Astrocyte of the cerebellum (primary cell): ENCODE measurements at regions not wholly inside any gene's neighbourhood (a gene's known extent, or its start where the extent isn't known, plus 50 kb on each side); places are given as distances from the start of the nearest gene placed in this dataset.

Experiments
- DNase-seq: peaks from one replicate; pipeline ENCODE4 v3.0.0-alpha.2; 2011; ENCODE audit warnings: low read depth
- H3K4me3 ChIP-seq: 2 replicates; pipeline ENCODE4 v1.5.1; 2011; ENCODE audit warnings: mild to moderate bottlenecking, low read depth, low read length, moderate library complexity
- CTCF ChIP-seq: IDR thresholded peaks from 2 replicates; pipeline ENCODE4 v1.5.1; 2012; ENCODE audit warnings: low read length, low read depth, moderate library complexity, mild to moderate bottlenecking; ENCODE audit errors: missing control alignments
- in situ Hi-C: cut with HindIII; loops from 2 replicates; pipeline ENCODE4 v1.10.0; 2017; ENCODE audit warnings: low sequenced_read_pairs

- TF ChIP-seq CTCF = no peak
- H3K4me3 ChIP-seq = no peak overlapping the region
- no peak for DNase-seq
- in situ Hi-C loops = no loop called here
These were observed 634.4 kb downstream of the LRFN5 start for GRCh38 chr14:42241101-42241500.

GRCh38 chr14:42229976-42230375 is 623.3 kb downstream of the LRFN5 start:
- in situ Hi-C loops = no loop called here
- no peak for TF ChIP-seq CTCF
- DNase-seq = no peak
- H3K4me3 ChIP-seq = no peak overlapping the region

- in situ Hi-C loops = no loop called here
- DNase-seq = no peak
- TF ChIP-seq CTCF = no peak
- no peak overlapping the region for H3K4me3 ChIP-seq
These were observed 622.6 kb downstream of the LRFN5 start for GRCh38 chr14:42229294-42229693.

- no peak for DNase-seq
- no peak overlapping the region for H3K4me3 ChIP-seq
- TF ChIP-seq CTCF = no peak
- in situ Hi-C loops = no loop called here
These were observed 621.9 kb downstream of the LRFN5 start for GRCh38 chr14:42228611-42229010.

GRCh38 chr14:42224053-42224888 is 617.6 kb downstream of the LRFN5 start:
- peak; percentile 53 for DNase-seq
- in situ Hi-C loops = no loop called here

GRCh38 chr14:42222924-42223471 is 616.3 kb downstream of the LRFN5 start:
- TF ChIP-seq CTCF = no peak
- in situ Hi-C loops = no loop called here
- DNase-seq = peak; percentile 62
- no peak overlapping the region for H3K4me3 ChIP-seq

More at GRCh38 chr14:42224053-42224888, 617.6 kb downstream of the LRFN5 start:
- H3K4me3 ChIP-seq = no peak overlapping the region
- peak; percentile 87 for TF ChIP-seq CTCF
